HS-5 (cell line): ENCODE measurements at regions not wholly inside any gene's neighbourhood (a gene's known extent, or its start where the extent isn't known, plus 50 kb on each side); places are given as distances from the start of the nearest gene placed in this dataset.

Experiments
- DNase-seq: peaks from one replicate; pipeline ENCODE4 v3.0.0-alpha.2; 2012; ENCODE audit warnings: low read depth

DNA sequence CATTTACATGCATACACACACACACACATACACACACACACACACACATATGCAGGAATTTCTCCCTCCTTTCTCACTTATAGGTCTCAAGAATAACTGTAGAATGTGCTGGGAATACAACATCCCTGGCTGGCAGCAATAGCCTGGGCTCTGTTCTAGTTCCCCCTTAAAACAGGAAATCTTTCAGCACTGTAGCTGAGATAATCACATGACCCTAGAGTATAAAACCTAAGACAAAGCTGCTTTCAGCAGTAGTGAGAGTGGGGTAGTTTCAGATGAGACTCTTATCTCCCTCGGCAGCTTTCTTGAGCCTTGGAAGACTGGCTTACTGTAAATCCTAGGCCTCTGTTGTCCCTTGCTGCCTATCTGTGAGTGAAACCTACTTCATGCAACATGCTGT is 137.4 kb upstream of the AKR1E2 start:
- DNase-seq = no peak

DNA sequence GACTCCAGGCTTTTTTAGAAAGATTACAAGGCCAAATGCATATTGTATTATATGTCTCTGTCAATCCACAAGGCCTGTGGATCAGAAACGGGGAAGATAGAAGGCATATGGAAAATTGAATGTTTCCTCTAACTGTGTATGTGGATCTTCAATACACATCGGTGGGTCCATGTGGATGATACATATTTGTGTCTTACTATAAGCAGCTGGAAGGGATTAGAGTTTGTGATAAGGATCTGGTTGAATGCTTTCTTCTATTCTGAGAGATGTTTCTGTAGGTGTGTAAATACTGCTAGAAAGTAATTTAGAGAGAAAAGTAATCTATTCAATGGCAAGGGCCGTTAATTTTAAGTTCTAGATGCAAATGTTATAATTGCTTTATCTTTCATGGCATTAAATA is 137.8 kb upstream of the AKR1E2 start:
- no peak for DNase-seq

DNA sequence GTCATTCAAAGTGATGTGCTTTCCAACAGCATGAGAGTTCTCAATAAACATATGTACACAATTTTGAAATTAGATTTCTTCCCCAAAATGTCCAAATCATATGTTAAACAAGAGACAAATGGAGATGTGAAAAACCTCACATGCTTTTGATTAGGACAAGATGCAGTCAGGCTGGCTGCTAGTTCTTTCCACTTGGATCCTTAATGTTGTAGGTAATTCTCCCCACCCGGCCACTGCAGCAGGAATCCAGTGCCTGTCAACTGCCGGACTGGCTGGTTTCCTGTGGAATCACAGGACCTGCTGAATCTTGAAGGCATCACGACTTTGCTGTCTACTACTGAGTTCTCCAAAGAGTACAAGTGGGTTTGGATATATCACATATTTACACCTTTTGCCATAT is 138.6 kb upstream of the AKR1E2 start:
- no peak for DNase-seq

DNA sequence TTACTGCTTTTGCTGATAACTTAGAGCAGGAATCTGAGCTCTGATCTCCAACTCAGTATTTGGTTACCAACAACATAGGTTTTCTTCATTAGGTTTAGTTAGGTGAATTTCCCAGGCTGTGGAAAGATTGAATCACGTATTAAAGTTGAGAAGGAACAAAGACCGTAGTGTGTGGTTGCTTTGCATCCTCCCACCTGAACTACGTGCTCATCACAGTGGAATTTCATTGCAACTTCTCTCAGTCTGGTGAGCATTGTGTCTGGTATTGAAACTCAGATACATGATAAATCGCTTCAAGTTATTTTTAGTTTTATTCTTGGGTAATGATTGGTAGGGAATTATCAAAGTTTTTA is 139.4 kb upstream of the AKR1E2 start:
- DNase-seq = peak; percentile 40

DNA sequence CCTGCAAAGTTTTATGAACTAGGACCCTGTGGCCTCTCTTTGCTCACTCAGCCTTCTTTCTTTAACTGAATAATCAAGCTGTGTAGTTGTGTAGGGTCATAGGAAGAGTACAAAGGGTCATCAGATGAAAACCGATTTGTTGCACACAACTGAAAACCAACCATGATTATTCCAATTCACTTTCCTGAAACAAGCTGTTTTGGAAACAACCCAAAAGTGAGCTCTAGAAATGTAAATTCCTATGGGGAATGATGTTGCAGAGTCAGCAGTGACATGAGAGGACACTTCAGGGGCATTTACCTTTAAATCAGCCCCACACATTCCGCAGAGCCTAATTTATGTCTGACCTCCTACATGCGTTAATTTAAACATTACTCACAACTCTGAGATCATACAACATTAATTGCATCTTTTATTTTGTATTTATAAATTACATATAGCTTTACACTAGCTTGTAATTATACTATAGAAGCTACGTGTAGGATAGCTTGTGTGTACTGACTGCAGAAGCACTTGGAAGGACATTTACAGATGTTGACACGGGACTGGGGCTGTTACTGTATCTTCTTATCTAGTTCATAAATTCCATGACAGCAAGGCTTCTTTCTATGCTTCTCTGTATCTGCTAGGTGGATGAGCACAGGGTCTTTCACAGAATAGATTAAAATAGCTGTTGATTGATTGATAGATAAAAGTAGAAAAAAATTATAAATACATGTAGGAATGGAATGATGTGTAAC is 139.9 kb upstream of the AKR1E2 start:
- no peak for DNase-seq

DNA sequence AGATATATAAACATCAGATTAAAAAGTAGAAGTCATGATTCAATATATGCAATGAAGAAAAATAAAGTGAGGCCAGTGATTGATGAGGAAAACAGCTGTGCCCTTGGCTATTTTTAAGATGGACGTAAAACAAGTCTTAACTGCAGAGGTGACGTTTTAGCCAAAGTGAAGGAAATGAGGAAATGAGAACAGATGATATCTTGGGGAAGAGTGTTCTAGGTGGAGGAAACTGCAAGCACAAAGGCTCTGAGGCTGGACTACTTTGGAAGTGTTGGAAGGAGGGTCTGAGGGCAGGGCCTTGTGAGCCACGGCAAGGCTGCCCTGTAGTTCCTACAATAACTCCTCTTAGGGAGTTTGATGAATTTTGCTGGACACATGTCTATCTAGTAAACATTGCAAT is 140.5 kb upstream of the AKR1E2 start:
- no peak for DNase-seq

DNA sequence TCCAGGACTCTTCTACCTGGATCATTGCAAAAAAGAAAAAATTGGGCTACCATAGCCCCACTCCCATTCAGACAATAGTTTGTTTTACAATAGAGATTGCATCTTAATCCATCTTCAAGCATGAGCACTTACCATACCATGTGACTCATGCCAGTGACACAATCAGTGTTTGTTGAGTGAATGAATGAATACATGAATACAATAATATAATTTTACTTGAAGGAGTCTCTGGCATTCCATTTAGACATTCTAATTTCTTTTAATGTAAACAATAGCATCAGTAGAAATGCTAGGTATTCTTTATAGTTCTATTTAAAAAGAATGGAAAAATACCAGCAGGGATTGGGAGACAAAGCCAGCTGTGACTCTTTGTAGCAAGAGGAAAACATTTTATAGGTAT is 141.6 kb upstream of the AKR1E2 start:
- no peak for DNase-seq

DNA sequence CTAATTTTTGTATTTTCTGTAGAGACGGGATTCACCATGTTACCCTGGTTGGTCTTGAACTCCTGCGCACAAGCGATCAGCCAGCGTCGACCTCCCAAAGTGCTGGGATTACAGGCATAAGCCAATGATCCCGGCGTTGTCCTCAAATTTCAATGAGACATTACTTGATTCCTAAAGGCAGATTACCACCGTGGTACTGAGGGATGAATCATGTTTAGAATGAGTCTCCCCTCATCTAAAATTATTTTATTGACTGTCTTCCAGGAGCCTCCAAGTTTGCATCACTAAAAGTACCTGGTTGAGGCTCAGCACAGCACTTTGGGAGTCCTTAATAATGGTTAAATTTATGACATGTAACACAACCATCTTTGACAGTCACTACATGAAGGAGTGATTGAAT is 142.2 kb upstream of the AKR1E2 start:
- DNase-seq = no peak

DNA sequence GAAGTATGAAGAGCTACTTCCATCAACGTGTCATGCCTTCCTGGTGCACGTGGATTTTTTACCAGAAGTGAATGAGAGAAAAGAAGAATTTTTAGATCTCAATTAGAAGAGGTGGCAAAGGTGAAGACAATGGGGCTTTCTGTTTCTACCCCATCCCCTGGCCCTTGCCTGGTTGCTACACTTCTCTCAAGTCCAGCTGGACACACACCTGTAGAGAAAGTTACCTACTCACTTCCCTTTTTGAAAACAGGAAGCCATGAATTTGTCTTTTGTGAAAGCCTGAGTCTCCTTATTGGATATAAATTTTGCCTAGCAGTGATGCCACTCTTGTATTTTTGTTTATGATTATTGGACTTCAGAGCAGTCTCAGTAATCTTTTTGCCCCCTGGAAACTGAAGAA is 142.9 kb upstream of the AKR1E2 start:
- DNase-seq = no peak

DNA sequence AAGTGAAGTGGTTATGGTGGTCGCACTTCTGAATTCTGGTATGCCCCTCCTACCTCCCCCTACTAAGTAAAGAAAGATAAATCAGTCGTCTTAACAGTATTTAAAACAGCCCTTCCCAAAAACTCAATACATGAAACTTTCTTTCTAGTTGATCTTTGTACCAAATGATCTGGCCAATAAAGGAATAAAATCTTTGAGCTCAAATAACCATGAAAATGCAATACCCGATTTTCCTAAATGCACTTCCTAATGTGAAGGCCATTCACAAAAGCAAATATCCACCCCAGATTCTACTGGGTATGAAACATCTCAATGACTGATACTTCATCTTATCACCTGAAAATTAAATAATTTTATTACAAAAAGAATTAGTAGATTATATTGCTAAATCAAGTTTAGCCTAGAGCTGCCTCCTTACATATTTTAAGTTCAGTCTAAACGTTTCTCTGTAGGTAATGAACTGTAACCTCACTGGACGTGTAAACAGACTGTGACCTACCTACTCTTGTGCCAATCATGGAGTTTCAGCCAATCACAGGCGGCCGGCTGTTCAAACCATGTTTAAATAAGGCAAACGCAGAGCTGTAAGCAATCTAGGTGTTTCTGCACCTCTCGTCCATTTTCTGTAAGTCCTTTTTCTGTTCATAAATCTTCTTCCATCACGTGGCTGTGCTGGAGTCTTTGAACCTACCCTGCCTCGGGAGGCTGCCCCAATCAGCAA is 146.9 kb upstream of the AKR1E2 start:
- DNase-seq = no peak

DNA sequence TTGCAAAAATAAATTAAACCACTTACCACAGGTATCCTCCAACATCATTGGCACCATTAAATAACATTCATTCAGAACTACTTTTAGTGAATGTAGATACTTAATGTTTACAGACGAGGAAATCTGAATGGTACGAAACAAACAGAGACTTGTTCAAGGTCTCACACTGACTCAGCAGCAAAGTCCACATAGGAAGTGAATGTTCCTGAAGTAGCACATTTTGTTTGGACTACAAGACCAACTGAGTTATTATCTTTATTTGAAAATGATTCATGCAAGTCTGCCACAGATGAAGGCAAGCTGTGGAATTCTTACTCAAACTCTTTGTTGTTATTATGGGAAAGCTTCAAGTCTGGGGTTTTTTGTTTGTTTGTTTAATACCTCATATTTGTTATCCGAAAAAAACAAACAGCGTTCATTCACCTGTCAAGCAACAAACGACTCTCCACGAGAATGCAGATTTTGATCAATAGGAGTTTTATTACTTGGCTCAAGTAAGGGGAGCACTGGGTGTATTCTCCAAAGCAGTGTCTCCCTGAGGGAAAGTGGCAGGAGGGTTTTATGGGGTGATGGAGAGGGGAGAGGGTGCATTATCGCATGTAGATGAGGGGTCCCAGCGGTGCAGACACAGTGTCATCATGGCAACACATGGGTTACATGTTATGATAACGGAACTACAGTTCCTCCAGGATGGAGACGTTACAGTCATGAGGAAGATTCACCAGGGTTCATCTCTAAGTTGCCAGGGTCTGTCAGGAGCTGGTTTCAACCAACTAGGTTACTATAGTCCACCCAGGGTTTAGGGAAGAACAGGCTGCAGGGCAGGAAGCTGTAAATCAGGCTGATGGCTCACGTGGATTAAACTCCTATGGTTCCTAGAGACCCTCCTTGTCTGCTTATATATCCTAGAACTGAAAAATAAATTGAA is 147.7 kb upstream of the AKR1E2 start:
- no peak for DNase-seq

DNA sequence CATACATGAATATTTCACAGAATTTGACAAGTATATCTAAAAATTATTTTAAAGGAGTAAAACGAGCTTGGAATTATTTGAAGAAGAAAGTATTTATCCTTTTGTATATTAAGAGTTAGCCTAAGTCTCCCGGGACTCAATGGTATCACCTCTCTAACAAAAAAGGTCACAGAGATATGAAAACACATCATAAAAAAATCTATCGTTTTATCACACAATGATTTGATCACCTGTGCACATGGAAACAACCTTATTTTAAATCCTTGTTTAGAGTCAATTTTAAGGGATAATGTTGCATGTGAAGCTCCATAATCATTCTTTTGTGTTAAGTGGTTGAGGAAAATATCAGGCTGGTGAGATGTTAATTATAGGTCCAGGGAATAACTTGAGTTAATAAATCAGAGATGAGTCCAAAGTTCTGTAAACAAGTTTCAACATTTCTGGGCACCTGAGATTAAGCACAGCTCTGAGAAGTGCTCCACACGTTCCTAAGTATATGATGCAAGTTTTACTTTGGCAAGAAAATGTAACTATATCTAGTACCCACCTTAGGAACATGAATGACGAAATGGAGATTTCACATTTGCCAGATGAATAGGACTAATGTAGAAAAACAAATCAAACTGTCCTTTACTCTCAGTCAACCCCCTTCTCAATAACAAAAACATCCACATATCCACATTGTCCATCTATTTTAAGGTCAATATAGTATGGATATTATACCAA is 148.5 kb upstream of the AKR1E2 start:
- DNase-seq = no peak

DNA sequence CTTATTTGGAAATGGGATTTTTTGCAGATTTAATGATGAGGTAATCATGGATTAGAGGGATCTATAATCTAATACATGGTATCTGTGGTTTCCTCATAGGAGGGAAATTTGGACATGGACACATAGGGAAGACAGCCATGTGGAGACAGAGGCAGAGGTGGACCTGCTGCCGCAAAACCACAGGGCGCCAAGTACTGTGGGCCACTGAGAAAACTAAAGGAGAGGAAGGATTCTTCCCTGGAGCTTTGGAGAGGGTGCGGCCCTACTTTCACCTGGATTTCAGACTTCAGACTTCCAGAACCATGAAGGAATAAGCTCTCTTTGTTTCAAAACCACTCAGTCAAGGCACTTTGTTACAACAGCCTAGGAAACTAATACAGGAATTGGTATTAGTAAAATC is 149.4 kb upstream of the AKR1E2 start:
- DNase-seq = no peak

DNA sequence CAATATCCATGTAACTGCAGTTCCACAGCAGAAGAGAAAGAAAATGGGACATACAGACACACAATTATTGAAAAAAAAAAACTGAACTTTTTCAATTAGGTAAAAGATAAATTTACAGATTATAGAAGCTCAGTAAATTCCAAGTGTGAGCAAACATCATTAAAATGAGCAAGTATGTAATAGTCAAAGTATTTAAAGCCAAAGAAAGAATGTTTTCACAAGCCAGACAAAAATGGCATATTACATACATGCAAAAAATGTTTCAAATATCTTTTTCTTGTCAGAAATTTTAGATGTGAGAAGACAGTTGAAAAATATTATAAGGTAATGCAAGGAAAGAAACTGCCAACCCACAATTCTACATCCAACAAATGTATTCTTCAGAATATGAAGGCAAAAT is 150.2 kb upstream of the AKR1E2 start:
- no peak for DNase-seq

DNA sequence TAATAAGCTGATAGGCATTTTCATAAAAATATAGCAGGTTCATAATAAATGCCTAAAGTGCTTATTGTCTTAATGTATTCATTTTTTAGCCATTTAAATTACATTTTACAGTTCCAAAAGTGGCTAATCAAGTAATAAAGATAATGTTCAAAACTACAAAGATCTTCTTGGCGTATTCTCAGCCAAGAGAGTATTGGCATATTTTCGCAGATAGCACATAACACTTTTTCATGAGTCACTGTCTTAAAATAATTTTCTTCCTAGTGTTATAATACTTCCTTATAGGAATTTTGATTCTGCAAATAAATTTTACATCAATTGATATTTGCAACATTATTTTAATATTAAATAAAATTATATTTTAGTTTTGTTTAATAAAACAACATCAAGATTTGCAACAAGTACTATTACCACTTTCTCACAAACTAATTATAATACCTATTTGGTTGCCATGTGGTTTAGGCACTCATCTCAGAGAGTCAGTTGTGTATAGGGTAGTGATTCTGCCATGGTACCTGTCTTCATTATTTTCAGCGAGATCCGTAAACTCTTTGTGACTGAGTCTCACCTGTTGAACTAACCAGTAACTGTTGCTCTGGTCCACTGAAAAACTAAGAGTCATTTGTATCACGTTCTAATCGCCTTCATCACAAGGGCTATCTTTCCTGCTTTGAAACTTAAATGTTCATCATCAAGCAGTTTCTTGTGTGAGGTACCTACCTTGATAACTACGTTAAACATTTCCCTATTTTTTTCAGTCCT is 152.5 kb upstream of the AKR1E2 start:
- DNase-seq = no peak

DNA sequence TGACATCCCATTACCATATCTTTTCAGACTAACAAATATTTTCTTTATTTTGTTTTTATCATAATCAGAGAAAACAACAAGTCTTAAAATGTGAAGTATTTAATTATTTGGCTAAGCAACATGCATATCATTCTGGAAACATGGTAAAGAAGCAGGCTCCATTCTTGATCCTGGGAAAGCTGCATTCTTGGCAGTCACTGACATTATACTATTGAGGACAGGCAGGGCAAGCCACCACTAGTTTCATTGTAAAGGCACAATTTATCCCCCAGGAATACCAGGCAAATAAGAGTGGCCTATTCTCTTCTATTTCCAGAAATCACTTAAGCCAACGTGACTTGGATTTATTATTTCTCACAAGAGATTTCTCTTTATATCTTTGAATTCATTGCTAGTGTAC is 153.8 kb upstream of the AKR1E2 start:
- DNase-seq = no peak

DNA sequence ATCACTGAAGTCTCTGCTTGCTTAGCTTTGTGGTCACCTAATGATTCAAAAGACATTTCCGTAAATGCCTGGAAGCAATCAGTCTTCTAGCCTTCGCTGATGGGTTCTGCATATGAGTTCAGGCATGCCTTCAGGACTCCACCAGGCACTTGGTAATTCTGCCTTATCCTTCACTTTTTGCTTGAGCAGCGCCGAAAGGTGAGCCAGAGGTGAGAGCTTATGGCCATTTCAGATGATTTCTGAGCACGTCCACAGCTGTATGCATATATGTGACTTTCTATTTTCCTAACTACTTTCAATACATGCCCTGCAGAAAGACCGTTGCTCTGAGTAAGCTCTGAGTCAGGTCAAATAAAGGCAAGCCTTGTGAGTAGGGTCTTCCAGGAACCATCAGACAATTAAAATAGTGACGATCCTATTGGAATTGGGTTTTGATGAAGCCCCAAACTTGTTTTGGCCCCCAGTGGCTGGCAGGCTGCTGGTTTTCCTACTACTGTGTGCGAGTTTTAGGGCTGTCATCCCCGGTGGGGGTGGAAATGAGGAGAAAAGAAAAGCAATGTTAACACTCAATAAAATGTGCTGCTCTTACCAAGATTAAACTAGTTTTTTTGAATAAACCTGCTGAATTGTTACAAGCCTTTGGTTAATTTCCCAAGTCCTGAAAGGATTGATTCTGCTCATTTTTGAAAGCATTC is 154.4 kb upstream of the AKR1E2 start:
- no peak for DNase-seq

DNA sequence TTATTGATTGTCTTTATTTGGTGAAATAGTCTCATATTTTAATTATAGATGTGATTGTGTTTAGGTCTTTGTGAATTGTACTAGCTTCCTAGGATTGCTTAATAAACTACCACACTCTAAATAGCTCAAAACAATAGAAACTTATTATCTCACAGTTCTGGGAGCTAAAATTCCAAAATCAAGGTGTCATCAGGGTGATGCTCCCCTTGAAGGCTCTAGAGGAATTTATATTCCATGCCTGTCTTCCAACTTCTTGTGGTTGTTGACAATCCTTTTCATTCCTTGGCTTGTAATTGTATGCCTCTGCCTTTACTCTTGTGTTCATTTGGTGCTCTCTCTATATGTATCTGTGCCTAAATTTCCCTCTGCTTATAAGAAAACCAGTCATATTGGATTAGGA is 155.3 kb upstream of the AKR1E2 start:
- DNase-seq = no peak

DNA sequence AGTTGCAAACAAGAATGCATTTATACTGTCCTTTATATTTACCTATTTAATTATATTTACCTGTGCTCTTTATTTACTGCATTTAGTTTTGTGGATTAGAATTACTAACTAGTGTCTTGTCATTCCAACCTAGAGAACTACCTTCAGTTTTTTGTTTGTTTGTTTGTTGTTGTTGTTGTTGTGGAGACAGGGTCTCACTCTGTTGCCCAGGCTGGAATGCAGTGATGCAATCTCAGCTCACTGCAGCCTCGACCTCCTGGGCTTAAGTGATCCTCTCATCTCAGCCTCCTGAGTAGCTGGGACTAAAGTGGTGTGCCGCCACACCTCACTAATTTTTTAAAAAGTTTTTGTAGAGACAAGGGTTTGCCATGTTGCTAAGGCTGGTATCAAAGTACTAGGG is 156.4 kb upstream of the AKR1E2 start:
- DNase-seq = no peak

DNA sequence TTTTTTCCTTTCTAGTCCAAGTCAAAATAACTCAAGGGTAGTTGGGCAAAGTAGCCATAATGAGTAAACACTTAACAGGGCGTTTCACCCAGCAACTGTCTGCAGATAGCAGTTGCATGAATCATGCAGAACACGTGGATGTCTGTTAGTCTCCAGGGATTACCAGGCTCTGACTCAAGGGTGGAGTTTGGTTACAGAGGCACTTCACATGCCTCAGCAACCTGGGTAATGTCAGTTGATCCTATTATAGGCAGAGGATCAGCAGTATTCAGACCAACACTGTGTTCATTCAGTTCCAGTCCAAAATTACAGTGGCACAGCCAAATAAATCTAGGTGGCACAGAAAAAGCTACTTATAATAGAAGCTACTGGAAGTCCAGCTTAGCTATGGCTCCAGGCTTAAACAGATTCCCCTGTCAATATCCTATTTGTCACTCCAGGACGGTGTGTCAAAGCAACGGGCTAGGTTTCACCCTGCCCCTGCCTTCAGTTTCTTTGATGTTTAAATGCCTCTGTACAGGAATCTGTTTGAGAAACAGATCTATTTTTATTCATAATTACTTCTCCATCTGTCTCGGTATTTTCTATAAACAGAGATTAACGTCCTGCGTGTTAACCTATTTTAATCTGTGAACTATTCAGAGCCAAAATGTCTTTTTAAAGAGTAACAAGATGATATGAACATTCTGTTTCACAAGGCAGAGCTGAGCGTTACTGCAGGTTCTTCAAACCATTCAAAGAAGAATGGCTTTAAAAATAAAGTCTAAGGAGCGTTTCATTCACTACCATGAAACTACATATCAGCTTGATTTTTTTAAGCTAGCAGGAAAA is 162.6 kb upstream of the AKR1E2 start:
- DNase-seq = peak; percentile 89
